DMS153 (cell line): ENCODE measurements at regions not wholly inside any gene's neighbourhood (a gene's known extent, or its start where the extent isn't known, plus 50 kb on each side); places are given as distances from the start of the nearest gene placed in this dataset.

ENCODE experiments used
- DNase-seq: peaks from one replicate; lab custom pipeline; 2025; lab: John Stamatoyannopoulos, UW

DNA sequence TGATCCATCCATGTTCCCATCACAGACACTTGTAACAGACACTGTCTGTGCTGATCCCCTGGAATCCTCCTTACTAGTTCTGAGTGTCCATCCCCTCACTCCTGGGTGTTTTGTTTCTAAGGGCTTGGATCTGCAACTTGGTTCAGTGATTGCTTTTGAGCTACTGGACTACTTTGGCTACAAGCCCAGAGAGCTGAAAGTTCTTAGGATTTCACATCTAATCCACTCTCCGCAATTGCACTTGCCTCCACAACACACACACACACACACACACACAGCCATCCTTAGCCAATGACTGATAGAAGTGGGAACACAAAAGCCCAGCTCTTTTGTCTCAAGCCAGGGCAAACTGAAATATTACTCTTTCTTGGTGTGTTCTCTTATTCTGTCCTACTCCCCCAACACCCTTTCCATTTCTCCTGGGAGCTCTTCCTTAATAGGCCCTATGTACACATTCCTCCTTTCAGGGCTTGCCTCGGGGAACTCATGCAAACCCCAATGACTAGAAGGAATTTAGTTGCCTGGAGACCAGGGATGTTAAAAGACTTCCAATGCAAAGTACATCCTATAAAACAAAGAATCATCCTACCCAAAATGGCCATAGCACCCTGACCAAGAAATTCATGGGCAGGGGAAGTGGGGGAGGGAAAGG, 206.1 kb upstream of the UBE2E2 start:
- no peak for DNase-seq

DNA sequence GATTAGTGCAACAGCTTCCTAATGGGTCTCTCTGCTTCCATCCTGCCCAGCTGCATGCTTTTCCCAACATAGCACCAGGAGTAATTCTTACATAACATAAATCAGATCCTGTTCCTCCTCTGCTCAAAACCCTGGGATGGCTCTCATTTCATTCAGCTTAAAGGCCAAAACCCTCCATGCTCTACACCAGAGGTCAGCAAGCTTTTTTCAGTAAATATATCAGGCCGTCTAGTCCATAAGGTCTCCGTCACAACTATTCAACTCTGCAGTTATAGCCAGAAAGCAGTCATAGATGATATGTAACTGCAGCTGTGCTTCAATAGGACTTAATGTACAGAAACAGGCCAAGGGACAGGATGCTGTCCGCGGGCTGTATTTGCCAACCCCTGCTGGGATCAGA, 202.8 kb upstream of the UBE2E2 start:
- DNase-seq, result no peak

DNA sequence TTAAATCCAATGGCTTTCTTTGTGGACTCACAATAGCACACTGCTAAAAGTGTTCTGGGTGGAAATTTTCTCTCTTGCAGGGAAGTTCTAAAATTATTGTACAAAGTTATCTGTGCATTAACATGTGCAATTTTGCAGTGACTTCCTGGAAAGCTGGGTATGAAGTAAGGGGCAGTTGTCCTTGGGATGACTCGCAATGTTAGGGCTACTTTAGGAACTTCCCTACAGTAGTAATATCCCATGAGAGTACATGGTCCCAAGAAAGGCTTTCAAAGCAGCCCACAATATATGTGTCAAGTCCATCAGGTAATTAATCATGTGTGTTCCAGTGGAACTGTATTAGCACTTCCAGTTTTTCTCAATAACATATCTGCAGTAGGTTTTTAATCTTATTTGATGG, 201.0 kb upstream of the UBE2E2 start:
- DNase-seq, result no peak

DNA sequence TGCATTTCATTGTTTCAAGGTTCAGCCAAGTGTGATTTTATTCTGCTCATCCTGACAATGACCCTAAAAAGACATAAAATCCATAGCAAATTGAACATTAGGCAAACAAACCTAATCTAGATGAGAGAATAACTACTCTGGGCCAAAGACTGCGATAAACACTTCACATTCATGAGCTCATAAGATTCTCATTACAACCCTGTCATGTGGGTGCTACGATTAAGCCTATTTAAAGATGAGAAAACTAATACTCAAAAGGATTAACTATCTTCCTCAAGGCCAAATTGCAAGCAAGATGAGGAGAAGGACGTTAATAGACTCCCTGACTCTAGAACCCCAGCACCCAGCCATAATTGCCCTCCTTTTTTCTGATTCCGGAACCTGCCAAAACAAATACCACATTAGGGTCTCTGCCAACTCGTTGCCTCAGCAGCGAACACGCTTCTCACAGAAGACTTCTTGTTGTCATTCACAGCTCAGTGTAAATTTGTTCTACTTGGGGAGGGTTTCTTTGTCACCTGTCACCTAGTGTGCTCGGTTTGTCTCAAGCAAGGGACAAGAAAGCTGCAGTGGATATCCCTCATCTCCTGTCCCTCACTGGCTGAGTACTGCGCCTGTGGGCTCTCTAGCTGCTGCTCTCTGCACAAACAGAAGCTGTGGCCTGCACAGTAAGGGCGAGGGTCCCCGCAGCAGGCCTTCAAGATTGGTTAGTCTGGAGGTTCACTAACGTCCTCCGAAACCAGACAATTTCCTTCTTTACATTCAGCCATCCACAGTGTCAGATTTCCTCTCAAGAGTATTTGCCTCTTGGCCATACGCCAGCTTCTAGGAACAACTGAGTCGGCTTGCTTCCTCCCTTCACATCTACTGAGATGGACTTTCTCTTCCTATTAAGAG, 200.0 kb upstream of the UBE2E2 start:
- peak; percentile 59 for DNase-seq

DNA sequence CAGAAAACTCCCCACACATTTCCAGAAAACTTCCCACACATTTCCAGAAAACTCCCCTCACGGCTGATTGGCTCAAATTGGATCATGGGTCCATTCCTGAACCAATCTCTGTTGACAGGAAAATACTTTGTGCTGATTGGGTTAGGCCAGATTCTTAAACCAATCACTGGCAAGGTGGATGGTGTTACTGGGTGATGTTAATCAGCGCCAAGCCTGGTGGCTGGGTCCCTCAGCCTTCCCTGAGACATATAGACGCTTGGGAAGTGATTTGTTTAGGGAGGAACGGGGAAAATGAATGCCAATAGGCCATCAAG, 199.4 kb upstream of the UBE2E2 start:
- no peak for DNase-seq

DNA sequence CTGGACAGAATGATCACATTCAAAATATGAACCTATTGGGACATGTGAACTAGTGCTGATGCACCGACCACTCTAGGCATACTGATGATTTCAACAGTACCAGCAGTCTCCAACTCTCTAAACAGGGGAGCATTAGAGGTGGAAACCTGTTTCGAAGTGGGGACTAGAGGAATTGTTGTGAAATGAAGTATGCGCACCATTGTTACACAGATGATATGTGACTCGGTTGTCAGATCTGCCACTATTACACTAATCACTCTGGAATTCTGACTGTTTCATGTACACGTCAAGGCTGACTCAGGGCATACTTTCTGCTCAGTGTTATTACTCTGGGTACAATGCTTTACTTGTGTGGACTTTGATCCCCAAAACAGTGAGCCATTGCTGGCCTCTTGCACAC, 198.2 kb upstream of the UBE2E2 start:
- DNase-seq, result no peak

DNA sequence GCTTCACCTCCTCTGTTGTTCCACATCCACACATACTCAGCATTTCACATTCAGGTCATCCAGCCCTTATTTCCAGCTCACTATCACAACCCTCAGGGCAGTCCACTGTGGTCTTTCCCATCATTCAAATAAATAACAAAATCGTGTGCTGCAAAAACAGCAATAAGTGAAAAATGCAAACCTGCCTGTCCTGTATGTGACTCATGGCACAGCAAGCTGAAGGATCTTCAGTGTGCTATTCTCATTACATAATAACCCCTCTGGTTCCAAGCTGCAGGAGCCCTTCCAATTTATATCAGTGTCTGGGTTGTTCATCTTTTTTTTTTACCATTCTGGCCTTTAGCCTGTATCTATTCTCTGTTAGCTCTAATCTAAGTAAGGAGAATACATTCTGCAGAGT, 185.3 kb upstream of the UBE2E2 start:
- no peak for DNase-seq

DNA sequence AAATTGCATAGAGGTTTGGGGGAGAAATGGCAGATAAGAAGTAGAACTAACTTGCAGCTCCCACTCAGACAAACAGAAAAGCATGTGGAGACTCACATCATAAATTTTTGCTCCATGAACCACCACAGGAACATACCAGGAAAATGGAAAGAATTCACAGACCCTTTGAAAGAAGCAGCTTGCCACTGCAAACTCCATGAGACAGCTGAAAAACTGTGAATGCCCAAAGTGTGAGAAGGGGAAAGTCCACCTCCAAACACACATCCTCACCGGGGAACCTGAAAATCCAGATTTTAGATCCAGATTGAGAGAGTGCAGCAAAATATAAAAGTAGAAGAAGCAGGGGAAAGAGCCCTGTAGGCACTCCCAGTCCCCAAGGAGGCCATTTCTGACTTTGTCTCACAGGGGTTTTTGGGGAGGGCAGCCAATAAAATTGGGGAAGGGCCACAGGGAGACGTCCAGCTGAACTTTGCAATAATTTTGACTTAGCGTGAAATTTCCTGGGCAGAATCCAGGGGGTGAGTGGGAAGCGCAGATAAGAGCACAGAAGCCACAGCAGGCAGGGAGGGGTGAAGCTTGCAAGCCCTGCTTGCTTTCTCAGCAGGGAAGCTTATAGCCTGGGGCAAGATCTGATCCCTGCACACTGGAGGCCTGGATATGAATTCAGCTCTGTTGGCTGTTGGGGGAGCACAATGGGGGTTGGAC, 183.4 kb upstream of the UBE2E2 start:
- no peak for DNase-seq

DNA sequence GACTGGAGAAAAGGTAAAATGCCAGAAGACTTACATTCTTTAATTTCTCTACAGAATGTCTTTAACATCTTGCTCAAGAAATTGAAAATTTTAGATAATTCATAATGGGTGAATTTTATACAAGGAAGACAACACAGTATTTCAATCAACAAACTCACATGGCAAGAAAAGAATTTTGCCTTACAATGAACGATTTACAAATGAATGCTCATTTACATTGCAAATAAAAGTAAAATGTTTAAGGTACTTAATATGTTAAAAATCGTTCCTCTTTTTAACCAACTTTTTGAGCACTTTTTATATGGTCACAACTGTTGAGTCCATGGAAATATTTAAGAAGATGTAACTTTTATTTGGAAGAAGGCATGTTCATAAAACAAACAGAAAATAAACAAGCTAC, 174.8 kb upstream of the UBE2E2 start:
- DNase-seq, result no peak

DNA sequence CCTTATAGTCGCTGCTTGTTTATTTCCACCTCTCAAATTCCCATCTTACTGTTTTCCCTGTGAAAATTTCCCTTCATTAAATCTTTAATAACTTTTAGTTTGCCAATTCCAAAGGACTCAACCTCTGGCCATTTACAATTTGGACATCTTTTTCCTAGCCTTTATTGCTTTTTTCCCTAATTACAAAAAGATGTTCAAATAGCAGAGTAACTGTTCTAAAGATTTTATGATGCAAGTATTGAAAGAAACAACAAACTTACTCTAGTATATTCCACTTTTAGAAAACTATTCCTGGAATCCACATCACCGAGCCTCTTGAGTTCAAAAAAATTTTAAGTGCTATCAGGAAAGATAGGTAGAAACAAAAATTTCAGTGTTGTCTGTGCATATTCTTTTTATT, 174.1 kb upstream of the UBE2E2 start:
- DNase-seq, result no peak

DNA sequence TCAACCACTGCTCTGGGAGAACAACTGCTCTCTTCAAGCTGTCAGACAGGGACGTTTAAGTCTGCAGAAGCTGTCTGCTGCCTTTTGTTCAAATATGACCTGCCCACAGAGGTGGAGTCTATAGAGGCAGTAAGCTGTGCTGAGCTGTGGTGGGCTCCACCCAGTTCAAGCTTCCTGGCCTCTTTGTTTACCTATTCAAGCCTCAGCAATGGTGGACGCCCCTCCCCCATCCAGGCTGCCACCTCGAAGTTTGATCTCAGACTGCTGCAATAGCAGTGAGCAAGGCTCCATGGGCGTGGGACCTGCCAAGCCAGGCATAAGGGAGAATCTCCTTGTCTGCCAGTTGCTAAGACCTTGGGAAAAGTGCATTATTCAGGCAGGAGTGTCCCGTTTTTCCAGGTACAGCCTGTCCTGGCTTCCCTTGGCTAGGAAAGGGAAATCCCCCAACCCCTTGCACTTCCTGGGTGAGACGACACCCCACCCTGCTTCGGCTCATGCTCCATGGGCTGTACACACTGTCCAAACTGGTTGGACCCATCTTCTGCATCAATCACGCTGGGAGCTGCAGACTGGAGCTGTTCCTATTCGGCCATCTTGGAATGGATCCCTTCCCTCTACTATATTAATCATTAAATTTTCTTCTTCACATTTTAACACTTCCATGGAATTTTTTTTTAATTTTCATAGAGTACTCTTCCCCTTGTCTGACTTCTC, 167.0 kb upstream of the UBE2E2 start:
- peak; percentile 42 for DNase-seq

DNA sequence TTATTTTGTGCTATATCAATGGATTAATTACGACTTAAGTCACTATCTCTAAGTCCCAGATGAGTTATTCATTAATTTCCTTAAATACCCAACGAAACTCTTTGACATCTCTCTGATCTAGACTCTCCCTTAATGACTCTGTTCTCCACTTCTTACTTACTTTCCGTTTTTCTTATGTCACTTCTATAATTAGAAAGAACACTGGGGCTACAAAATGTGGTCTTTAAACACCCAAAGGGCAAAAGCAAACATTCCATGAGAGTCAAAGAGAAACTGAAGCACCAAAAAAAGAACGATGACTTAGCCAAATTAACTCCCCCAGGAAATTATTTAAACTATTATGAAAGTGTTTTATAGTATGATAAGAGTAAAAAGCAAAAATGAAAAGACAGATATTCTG, 166.4 kb upstream of the UBE2E2 start:
- DNase-seq, result no peak

DNA sequence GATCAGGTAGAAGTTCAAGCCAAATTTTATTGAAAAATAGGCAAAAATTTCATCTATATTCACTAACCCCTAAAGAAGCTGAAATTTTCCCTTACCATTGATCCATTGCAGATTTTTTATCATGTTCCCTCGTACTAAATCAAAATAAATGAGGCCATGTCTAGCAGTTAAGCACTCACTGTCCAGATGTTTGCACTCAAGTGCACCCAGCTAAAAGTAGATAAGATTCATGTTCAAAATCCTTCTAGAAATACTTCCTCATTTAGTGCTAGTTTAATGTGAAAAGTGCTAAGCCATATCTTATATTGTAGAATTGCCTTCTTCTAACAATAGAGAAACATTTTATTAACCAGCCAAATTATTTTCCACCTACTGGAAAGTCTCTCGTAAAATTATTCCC, 164.7 kb upstream of the UBE2E2 start:
- DNase-seq, result no peak

DNA sequence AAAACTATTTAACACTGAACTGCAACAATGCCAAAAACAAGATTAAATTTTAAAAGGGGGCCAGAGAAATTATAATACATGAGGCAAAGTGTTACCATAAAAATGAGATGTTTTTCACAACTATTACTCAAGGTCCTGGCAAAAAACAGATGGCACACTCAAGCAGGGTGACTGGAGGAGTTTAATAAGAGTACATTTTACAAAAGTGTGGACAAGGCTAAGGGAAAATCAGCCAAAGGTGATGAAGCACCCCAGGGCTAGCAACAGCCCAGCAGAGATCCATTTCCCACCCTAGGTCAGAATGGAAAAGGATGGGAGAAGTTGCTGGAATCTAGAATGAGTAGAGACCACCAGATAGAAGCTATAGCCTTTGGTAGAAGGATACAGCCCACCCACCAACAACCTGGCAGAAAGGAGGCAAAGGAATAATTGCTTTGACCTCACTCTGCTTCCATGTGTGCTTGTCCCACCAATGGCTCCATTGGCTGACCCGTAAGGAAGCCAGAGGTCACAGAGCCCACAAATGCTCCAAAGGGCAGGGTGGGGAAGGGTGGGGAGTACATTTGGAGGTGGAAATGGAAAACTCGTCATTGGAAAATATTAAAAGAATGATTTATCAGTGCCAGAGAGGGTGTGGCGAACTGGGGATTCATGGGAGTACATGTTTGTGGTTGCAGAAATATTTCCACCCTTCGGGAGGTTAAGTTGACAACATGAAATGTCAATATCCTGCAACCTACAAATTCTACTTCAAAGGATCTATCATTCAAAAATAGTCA, 161.0 kb upstream of the UBE2E2 start:
- DNase-seq, result no peak

DNA sequence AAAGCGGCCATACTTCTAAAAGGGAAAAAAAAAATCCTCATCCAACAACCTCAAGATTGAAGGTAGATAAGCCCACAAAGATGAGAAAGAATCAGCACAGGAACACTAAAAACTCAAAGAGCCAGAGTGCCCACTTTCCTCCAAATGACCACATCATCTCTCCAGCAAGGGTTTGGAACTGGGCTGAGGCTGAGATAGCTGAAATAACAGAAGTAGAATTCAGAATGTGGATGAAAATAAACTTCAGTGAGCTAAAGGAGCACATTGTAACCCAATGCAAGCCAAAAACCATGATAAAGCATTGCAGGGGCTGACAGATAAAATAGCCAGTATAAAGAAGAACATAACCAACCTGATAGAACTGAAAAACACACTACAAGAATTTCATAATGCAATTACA, 158.7 kb upstream of the UBE2E2 start:
- no peak for DNase-seq

DNA sequence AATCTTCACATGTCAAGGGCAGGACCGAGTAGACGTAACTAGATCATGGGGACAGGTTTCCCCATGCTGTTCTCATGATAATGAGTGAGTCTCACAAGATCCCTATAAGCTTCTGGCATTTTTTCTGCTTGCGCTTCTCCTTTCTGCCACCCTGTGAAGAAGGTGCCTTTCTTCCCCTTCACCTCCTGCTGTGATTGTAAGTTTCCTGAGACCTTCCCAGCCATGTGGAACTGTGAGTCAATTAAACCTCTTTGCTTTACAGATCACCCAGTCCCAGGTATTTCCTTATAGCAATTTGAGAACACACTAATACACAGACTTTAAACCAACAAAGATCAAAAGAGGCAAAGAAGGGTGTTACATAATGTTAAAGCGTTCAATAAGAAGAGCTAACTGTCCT, 156.6 kb upstream of the UBE2E2 start:
- no peak for DNase-seq

DNA sequence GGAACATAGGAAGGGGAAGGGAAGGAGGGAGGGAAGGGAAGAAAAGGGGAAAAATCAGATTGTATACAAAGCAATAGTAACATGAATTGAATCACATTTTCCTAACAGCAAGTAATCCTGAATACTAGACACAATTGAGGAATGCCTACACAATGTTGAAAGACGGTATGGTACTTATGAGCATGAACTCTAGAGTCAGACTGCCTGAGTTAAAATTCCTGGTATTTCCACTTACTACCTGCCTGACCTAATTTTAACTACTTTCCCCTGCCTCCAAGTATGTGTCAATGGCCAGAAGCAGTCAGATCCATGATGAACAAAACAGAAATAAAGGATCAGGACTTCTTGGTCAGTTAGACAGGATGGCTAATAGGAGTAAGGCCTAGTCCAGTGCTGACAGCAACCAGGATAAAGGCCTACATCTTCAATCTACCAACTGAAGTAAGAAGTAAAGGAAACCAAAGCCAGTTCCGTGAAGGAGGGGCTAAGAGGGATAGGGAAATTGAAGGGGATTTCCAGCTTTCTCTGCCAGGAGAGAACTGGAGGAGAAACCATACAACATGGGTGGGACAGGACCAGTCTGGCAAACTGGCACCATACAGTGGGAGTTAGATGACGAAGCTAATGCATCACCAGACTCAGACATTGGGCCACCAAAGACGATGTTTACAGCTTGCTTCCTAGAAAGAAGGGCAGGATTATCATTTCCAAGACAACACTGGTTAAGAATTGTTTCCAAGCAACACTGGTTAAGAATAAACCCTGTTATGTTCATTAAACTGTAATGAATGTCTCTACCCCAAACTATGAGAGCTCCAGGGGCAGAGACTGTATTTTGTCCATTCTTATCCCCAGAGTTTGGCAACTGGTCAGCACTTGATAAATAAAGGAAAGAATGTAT, 151.6 kb upstream of the UBE2E2 start:
- DNase-seq, result no peak

DNA sequence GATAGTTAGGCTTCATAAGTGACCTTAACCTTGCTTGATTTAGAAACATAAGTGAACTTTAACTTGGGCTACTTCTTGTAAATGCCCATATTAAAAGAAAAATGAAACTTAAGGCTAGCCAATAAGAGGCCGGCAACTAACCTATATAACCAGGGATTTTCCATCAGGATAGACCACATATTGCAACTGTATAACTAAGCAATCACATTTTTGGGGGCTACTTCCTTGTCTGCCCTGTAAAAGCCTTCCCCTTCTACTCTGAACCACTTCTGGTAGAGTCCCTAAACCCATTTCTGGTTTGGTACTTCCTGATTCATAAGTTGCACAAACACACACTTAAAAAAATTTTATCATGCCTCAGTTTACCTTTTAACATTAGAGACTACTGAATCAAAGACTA, 150.9 kb upstream of the UBE2E2 start:
- no peak for DNase-seq

DNA sequence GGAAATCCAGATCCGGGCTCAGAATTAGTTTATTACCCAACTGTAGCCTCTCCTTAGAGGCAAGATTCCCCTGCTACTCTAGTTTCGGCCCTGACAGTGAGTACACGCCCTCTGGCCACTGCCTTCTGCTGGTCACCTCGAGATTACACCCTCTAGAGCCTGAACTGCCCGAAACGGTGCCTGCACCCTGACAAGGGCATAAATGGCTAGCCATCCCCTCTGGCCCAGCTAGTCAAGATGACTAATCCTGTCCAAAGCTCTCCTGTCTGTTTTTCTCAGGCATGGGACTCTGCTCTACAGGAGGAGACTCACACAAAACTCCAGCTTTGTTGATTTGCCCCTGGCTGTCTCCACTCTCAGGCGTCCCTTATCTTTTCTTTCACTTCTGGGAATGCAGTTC, 150.5 kb upstream of the UBE2E2 start:
- no peak for DNase-seq

DNA sequence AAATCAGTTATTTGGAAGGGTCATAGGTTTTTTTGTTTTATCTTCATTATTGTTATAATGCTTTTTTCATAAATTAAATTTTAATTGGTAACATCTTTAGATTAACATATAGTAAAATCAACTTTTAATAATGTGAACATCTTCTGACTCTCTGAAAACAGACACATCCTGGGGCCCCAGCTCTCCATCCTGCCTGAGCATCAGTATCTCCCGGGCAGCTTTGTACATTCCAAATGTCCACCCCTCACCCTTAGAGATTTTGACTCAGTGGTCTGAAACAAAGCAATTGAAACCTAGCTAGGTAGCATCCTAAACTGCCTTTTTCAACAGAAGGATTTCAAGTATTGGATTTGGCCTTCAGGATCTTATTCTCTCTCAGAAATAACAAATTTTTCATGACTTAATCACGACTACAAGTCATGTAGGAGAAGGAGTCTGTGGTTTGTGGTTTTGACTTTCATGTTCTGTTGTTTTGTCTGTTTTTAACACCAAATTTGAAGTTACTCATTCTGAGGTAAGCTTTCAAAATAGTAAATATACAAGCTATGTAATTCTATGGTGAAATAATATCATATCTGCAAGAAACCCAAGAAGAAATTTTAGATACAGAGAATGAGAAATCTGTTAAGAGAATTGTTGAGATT, 147.3 kb upstream of the UBE2E2 start:
- no peak for DNase-seq
